HG03354 (cell line): ENCODE measurements at regions not wholly inside any gene's neighbourhood (a gene's known extent, or its start where the extent isn't known, plus 50 kb on each side); places are given as distances from the start of the nearest gene placed in this dataset.
A peak's percentile ranks its signal among the peaks of the same experiment; 100 is the strongest.
"Not testable (repeated sequence)": the region's sequence is repeated elsewhere in the genome, so short reads cannot be mapped to it uniquely, and the experiment has no call there.

ENCODE experiments used
- ATAC-seq: cut with Tn5 transposase; IDR thresholded peaks from one replicate; pipeline ENCODE4 v1.9.1; 2021; ENCODE audit warnings: mild to moderate bottlenecking; ENCODE audit not compliant: unreplicated experiment, poor library complexity, severe bottlenecking

GRCh38 chr13:21260561-21261290 lies 84.3 kb downstream of the MRPL57 start:
- not testable (repeated sequence) for ATAC-seq

- ATAC-seq, result not testable (repeated sequence)
These were observed 85.2 kb downstream of the MRPL57 start for GRCh38 chr13:21261487-21262216.

GRCh38 chr13:21263909-21264308 lies 87.5 kb downstream of the MRPL57 start:
- not testable (repeated sequence) for ATAC-seq

- not testable (repeated sequence) for ATAC-seq
These were observed 92.0 kb downstream of the MRPL57 start for GRCh38 chr13:21268485-21268884.

- ATAC-seq, result not testable (repeated sequence)
These were observed 96.0 kb downstream of the MRPL57 start for GRCh38 chr13:21272439-21272838.

GRCh38 chr13:21274457-21274856 lies 98.0 kb downstream of the MRPL57 start:
- not testable (repeated sequence) for ATAC-seq

- no peak for ATAC-seq
These were observed 105.6 kb downstream of the MRPL57 start for GRCh38 chr13:21282065-21282464.

GRCh38 chr13:21287331-21287907 lies 111.0 kb downstream of the MRPL57 start:
- ATAC-seq, result no peak

GRCh38 chr13:21289475-21289874 lies 113.0 kb downstream of the MRPL57 start:
- ATAC-seq, result no peak

GRCh38 chr13:21290442-21291002 lies 114.1 kb downstream of the MRPL57 start:
- ATAC-seq, result not testable (repeated sequence)

GRCh38 chr13:21291840-21292239 lies 115.4 kb downstream of the MRPL57 start:
- ATAC-seq, result no peak

- peak; percentile 30 for ATAC-seq
These were observed 120.5 kb downstream of the MRPL57 start for GRCh38 chr13:21296991-21297390.

- ATAC-seq, result no peak
These were observed 121.0 kb downstream of the MRPL57 start for GRCh38 chr13:21297447-21297846.

GRCh38 chr13:21297914-21298831 lies 121.7 kb downstream of the MRPL57 start:
- ATAC-seq, result peak; percentile 94

GRCh38 chr13:21304256-21304655 lies 127.8 kb downstream of the MRPL57 start:
- no peak for ATAC-seq

GRCh38 chr13:21306300-21307073 lies 130.0 kb downstream of the MRPL57 start:
- ATAC-seq, result not testable (repeated sequence)

GRCh38 chr13:21307158-21307557 lies 130.7 kb downstream of the MRPL57 start:
- not testable (repeated sequence) for ATAC-seq

GRCh38 chr13:21308906-21309305 lies 132.4 kb downstream of the MRPL57 start:
- no peak for ATAC-seq
